NCI-H1694 treated with DMSO at 0.1 percent for 48 hours (cell line): ENCODE measurements at regions not wholly inside any gene's neighbourhood (a gene's known extent, or its start where the extent isn't known, plus 50 kb on each side); places are given as distances from the start of the nearest gene placed in this dataset.
"Not testable (repeated sequence)": the region's sequence is repeated elsewhere in the genome, so short reads cannot be mapped to it uniquely, and the experiment has no call there.

ENCODE experiments used
- DNase-seq: peaks from one replicate; lab custom pipeline; 2025; lab: John Stamatoyannopoulos, UW

DNA sequence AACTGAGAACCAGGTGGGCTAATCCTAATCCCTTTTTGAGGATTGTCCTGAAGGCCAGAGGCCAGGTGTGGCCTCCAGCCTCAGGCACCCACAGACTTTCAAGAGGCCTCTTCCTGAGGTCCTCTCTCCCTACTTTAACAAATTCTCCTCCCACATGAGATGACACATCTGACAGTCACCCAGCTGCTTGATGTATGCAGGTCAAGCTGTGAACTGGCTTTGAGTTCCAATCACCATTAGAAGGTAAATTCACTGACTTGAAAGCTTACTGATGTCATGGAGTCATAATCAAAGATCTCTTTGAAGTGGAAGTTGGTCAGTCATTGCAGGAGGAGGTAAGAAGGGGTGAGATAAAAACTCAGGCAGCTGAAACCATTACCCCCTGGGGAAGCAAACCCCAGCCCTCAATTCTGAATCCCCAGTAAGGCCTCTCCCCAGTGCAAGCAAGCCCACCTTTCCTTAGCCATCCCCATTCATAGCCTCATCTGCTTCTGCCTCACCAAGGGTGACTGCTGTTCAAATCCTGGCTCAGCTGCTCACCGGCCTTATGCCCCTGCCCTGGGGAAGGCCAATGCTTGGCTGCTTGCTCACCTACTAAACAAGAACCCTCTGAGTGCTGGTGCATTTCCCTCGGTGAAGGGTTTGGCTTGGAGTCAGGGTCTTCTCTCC lies 196.3 kb downstream of the BCL2L11 start:
- DNase-seq: not testable (repeated sequence)

DNA sequence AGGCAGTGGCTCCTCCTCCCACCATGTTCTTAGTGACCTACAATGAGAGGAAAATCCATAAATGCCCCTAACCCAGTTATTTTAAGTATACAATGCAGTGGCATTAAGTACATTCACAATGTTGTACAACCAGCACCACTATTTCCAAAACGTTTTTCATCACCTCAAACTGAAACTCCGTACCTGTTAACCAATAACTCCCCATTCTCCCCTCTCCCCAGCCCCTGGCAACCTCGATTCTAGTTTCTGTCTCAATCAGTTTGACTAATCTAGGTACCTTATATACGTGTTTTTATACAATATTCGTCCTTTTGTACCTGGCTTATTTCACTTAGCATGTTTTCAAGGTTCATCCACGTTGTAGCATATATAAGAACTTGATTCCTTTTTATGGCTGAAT lies 198.8 kb downstream of the BCL2L11 start:
- not testable (repeated sequence) for DNase-seq

DNA sequence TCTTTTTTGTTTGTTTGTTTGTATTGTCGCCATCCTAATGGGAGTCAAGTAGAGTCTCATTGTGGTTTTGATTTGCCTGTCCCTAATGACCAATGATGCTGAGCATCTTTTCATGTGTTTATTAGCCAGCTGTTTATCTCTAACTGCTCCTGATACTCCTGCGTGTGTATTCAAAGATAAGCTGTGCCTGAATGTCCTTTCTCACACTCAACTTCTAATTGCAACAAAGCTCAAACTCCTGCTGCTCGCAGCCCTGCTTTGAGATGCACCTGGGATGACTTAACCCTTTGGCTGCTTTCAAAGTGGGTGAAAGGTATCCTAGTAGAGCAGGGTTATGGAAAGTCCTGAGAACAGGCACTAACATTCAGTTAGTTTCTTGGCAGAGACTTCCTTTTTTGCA lies 199.6 kb downstream of the BCL2L11 start:
- DNase-seq: not testable (repeated sequence)

DNA sequence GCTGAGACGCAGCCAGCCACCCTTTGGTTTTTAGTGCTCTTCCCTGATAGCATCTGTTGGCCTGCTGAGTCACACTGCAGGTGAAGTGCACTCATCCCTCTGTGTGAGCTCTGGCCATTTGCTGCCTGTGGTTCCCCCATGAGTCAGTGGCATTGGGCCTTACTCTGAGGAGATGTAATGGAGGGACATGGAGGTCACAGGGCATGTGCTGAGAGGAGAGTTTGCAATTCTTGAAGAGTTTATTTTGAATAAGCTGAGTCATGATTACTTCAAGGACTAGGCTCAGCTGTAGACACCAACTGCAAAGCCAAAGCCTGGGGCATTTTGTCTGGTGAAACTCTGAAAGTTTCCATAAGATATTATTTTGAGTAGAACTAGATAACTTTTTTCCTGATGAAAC lies 200.3 kb downstream of the BCL2L11 start:
- not testable (repeated sequence) for DNase-seq

DNA sequence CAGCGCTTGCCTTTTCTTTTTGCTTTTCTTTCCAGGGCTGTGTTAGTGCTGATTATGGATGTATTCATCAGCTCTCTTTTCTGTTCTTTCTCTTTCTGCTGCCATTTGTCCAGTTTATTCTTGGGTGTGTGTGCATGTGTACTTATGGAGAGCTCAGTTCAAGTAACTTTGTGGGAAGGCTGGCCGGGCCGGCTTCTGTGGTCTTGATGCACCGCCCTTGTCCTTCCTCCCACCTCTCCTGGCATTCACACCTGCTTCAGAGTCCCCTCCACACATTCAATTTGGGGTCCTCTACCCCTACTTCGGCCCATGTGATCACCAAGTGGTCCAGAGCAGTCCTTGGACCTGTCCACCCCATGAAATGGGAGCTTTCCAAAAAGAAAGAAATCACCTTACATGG lies 202.7 kb downstream of the BCL2L11 start:
- DNase-seq: not testable (repeated sequence)

DNA sequence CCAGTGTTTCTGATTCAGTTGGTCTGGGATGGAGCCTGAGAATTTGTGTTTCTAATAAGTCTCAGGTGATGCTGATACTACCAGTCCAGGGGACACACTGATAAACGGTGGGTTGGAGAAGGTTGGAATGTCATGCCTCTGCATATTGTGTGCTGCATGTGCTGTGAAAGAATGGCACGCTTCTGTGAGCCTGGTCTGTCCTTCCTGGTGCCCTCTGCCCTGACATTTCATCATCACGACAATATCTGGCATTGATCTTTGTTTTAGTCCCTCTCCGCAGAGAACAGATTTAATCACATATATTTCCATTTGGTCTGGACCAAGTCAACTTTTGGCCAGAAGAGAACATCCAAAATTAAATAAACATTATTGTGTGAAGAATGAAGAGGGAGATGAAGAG lies 207.0 kb downstream of the BCL2L11 start:
- DNase-seq: not testable (repeated sequence)

DNA sequence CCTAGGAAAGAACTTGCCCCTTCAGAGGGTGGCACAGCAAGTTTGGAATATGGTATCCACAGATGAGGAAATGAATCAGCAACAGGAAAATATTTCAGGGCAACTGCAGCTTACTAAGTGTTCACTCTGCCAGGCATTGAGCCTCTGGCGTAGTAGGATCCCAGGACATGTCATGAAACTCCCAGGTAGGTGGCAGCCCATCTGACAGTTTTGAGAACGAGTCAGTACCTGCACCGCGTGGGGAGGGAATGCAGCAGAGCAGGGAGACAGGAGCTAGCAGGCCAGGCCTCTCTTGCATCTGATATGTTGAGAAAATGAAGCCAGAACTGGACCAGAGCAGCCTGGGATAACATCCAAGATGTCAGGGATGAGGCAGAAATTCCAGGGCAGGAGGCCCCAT lies 208.6 kb downstream of the BCL2L11 start:
- not testable (repeated sequence) for DNase-seq

DNA sequence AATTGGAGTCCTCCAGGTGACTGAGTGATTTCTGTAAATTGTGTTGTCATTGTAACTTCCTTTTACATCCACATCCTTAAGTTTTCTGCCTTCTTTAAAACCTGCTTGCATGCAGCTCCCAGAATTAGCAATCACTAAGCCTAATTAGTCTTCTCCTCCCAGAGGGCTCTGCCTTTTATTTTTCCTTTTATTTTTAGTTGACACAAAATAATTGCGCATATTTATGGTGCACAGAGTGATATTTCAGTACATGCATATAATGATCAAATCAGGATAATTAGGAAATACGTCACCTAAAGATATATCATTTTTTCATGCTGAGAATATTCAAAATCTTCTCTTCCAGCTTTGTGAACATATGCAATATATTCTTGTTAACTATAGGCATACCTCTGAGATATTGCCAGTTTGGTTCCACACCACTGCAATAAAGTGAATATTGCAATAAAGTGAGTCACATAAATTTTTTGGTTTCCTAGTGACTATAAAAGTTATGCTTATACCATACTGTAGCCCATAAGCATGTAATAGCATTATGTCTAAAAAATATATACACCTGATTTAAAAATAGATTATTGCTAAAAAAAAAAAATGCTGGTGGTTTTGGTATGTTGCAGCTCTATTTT lies 210.5 kb downstream of the BCL2L11 start:
- not testable (repeated sequence) for DNase-seq

DNA sequence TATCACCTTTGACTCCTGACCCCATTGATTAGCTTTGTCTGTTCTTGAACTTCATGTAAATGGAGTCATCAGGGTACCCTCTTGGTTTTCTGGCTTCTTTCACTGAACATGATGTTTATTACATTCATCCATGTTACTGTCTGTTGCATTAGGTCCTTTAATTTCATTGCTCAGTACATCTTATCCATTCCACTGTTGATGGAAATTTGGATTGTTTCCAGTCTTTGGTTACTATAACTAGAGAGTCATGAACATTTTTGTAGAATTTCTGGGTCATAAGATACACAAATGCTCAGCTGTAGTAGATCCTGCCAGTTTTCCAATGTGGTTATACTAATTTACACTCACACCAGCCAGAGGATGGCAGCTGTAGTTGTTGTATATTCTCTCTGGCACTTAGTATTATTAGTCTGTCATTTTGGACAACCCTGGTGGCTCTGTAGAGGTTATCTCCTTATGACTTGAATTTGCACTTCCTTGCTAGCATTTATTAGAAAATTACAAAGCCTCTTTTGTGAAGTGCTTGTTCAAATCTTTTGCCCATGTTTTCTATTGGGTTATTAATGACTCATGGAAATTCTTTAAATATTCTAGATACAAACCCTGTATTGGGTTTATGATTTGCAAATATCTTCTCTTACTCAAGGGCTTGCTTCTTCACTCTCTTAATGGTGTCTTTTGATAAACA lies 214.7 kb downstream of the BCL2L11 start:
- not testable (repeated sequence) for DNase-seq

DNA sequence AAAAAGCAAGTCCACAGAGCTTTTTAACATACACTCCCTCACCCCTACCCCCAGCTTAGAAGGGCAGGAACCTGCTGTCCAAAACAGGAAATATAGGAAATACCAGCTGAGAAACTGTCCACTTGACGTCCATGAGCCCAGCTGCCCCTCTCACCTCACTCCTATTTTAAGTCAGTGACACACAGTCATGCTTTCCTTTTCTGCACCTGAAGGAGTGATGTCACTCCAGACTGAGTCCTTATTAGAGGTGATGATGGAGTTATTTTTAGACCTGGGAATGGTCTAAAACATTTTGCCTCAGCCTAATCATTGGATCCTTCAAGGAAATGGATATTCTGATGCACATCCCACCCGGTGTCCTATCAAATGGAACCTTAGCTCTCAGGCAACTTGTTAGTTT lies 217.8 kb downstream of the BCL2L11 start:
- not testable (repeated sequence) for DNase-seq

DNA sequence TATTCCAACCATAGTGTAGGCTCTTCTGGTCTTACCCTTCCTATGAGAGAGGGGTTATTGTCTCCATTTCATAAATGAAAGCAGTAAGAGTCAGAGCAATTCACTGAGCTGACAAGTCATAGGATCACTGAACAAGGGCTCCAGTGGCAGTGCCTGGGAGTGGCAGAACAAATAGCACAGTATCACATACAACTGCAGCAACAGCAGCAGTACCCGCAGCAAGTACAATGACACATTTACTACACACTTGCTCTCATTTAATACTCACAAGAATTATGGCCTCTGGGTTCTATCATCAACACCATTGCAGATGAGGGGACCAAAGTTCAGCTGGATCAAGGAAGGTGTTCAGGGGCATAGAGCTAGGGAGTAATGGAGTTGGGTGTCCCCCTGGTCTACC lies 218.8 kb downstream of the BCL2L11 start:
- DNase-seq: not testable (repeated sequence)

DNA sequence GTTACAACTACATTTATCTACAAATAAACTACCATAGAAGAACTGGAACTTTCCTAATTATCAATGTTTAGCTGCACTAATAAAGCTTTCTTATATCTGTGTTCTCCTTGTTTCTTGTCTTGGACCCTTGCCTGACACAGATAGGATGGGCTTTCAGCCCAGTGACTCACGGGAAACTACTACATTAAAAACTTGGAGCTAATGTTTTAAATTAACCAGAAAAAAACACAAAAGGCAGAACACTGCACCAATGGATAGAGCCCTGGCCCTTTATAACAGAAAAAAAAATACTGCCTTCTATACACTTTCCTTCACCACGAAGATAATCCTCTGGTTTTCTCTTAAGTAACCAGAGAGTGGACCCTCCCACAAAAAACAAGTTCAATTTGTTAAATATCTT lies 223.9 kb downstream of the BCL2L11 start:
- DNase-seq: not testable (repeated sequence)

DNA sequence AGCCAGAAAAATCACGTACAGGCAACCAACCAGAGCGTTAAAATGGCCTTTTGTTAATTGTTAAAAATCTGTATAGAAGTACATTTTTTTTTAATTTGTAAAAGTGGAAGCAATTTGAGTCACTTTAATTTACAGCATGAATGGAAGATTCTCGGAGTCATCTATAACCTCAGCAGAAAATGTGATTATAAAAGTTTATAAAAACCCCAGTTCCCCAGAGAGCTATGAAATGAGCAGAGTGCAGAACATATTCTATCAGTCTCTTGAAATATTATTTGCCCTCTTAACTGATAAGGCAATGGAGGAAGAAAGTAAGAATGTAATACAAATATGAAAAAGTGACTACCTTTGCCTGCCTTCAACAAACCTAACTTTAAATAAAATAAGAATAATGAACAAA lies 224.7 kb downstream of the BCL2L11 start:
- not testable (repeated sequence) for DNase-seq

DNA sequence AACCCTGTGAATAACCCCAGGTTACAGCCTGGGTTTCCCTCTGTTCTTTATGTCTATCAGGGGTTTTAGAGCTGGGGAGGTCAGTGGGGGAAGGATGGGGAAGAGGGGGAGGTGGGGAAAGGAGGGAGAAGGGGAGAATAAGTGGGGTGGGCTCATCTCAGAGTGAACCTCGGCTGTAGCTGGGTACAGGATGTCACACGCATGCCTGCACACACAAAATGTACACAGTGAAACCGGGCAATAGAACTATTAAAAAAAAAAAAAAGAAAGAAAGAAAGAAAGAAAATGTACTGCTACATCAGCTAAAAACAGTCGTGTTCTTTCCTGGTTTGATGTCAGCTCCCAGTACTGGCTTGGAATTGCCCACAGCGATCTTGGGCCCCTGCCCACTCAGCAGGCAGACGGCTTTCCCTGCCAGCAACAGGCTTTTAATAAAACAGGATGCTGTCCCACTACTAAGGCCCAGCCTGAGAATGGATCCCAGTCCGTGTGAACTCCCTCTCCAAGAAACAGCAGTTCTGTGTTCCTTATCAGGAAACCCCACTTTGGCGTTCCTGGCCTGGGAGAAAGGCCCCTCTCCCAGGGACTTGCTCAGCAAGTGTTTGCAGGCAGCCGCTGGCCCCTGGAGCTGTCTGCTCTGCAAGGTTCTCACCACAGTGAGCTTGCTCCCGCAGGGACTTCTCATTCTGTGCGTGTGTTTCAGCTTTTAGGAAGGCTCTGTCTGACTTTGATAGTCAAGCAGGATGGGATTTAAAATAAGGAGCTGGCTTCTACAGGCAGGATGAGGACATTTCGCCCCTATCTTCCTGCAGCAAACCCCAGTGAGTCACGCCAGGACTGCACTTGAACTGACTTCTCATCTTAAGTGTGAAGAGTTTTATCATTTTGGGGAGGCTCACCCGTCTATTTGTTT lies 225.6 kb downstream of the BCL2L11 start:
- DNase-seq: not testable (repeated sequence)

DNA sequence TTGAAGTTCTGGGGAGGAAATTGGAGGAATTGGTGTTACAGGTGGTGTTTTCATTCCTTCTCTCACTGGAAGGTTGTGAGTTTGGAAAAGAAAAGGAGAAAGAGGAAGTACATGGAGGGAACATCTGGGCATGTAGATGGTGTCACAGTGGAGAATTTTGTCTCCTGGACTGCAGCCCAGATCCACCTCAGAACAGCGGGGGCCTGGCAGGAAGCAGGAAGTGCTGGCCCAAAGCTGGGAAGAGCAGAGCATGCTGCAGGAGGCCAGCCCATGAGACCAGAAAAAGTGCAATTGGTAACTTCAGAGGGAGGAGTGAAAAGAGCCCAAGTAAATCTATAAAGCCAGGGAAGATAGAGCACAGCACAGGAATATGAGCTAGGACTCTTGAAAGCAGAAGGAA lies 227.0 kb downstream of the BCL2L11 start:
- DNase-seq: not testable (repeated sequence)

DNA sequence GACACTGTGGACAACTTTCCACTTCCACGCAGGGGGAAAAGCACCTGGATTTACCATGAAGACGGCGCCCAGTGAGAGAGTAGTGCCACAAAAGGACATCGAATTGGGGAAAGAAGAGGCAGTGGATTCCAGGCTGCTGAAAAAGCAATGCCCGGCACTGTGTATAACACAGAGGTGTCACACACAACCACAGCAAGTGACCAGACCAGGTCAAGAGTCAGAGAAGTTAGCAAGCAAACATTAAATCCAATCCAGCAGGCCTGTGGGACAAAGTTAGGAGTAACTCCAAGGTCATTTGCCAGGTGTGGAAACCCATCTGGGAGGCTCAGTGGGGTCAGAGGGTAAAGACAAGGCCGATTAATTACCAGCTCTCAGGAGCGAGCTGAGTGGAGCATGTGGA lies 227.6 kb downstream of the BCL2L11 start:
- DNase-seq: not testable (repeated sequence)

DNA sequence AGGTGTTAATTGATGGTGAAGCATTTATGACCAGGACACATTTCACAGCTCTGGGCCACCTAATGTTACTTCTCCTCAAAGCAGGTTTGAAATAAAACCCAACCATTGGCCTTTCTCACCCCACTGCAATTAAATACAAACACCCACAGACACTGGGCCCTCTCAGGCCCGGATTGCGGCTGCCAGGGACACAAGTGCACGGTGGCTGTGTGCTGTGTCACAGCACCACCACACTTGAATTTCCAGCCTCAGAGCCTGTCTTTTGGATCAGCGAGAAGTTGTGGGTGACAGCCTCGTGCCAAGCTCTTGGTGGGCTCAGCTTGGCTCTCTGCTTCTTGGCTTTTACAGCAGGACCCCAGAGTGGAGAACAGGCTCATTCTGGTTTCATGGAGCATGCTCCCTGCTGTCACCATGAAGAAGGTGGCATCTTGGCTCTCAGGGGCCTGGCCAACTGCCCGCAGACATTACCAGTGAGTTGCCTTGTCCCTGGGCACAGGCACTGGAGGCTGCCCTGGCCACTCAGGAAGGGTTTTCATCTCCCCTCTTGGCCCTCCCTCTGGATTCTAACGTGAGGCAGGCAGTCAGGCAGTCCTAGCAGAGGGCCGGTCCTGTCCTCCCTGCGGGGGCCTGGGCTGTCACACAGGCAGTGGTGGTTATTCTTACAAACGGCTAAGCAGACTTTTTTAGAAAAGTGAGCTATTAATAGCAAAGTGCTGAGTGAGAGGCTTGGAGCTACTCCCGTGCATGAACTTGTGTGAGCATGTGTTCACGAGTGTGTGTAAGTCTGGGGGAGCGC lies 234.5 kb downstream of the BCL2L11 start:
- not testable (repeated sequence) for DNase-seq

DNA sequence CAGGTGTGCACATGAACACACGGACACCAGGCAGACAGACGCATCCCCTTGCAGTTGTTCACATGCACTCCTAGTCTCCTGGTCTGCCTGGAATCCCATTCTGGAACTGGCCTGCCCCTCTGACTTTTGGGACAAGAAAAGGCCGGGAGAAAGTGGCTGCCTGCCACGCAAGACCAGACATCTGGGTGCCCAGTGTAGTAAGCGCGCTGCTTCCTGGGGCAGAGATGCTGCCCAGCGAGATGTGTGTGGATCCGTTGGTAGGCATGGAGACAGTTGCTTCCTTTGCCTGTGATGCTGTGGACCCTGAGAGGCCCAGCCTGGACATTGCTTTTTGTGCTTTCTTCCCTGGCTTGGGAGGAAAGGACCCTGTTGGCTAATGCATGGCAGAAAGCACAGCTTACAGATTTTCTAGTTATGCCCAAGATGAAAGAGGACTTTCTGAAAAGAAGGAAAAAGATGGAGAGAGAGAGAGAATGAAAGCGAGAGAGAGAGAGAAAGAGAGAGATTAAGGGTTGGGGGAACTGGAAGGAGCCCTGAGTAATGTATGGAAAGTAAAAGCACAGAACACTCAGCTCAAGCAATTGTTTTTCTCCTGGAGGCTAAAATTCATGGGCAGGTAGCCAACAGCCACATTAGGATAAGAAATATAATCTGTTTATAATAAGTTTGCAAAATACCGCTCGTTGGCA lies 235.3 kb downstream of the BCL2L11 start:
- DNase-seq: not testable (repeated sequence)

DNA sequence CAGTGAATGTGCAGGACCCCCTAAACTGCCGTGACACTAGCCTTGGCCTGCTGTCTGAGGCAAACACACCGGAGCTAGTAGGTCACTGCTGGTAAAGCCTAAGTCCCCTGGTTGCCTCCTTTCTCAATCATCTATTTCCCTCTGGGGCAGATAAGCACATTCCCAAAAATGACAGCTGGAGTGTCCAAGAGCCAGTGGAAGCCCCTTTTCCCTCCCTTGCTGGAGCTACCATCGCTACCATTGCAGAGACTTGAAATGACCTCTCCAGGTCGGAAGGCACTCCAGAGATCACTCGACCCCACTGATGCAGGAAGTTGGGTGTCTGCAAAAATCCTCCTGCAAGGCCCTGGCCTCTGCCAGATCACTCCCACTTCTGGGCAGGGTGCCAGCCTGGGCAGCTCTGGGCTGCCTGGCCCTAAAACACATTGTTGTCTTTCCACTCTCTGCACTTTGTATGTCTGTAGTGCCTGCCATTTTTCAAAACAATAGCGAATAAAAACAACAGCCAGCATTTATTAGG lies 235.9 kb downstream of the BCL2L11 start:
- not testable (repeated sequence) for DNase-seq

DNA sequence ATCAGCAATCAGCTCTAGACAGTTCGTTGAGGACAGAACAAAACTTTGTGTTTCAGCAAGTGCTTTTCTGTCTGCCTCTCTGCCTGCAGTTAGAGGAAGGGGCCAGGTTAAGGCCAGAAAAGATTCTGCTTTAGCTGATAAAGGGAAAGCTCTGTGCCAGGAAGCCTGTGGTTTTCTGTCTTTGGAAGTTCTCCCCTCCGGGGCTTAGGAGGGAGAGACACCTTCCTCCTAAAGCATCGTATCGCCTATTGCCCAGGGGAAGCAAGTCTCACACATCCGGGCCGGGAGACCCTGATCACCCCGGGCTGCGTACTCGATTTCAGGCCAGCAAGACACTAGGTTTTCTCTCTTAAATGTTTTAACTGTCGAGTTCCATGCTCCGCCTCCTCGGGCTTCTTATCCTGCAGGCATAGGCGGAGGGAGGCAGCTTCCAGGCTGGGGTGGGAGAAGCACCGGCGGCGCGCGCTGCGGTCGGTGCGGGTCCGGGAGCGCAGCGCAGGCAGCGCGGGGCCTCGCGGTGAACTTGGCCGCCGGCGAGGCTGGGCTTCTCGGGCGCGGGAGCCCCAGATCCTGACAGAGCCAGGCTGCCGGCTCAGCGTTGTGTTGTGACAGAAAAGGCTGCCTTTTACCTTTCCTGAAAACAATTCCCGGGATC lies 245.4 kb downstream of the BCL2L11 start:
- not testable (repeated sequence) for DNase-seq
